IMR-90 (cell line): ENCODE measurements at regions not wholly inside any gene's neighbourhood (a gene's known extent, or its start where the extent isn't known, plus 50 kb on each side); places are given as distances from the start of the nearest gene placed in this dataset.
A peak's percentile ranks its signal among the peaks of the same experiment; 100 is the strongest.

Source experiments
- ATAC-seq: fragments of 200-7000 bp; cut with Tn5 transposase; 2 replicates; pipeline ENCODE4 v1.9.1; 2020; ENCODE audit warnings: low read depth, mild to moderate bottlenecking, moderate library complexity
- BruUV-seq: library from RNA; stranded (reverse); fragments of 400-500 nt; replicated peaks from 2 replicates; lab custom pipeline; 2021; lab: Mats Ljungman, UMichigan
- CTCF ChIA-PET: fragments of 300-600 bp; formaldehyde crosslinking; extraction: SDS; loops from one replicate; lab custom pipeline; 2021; ENCODE audit warnings: antibody characterized with exemption; lab: Yijun Ruan, JAX
- POLR2A ChIA-PET: fragments of 300-600 bp; sonication (Branson Sonifier 250); formaldehyde crosslinking; loops from one replicate; lab custom pipeline; 2022; ENCODE audit warnings: antibody characterized with exemption; ENCODE audit not compliant: unreplicated experiment; lab: Charles Lee
- DNase-seq: peaks from one replicate; pipeline ENCODE4 v3.0.0; 2013
- H2AFZ ChIP-seq: replicated peaks from 2 replicates; pipeline ENCODE3; 2013; ENCODE audit warnings: low read length, mild to moderate bottlenecking; ENCODE audit not compliant: poor library complexity
- H2AK5ac ChIP-seq: 2 replicates; pipeline ENCODE4 v1.6.1; 2013; ENCODE audit warnings: low read depth, low read length, inconsistent platforms
- H2AK9ac ChIP-seq: replicated peaks from 2 replicates; pipeline ENCODE3; 2013; ENCODE audit warnings: mild to moderate bottlenecking, low read depth, low read length, moderate library complexity; ENCODE audit not compliant: poor library complexity
- H2BK120ac ChIP-seq: 2 replicates; pipeline ENCODE4 v1.6.1; 2013; ENCODE audit warnings: low read depth, low read length, inconsistent platforms
- H2BK15ac ChIP-seq: 3 replicates; pipeline ENCODE4 v1.6.1; 2013; ENCODE audit warnings: low read depth, low read length, inconsistent platforms
- H2BK20ac ChIP-seq: 2 replicates; pipeline ENCODE4 v1.6.1; 2013; ENCODE audit warnings: low read depth, mild to moderate bottlenecking, inconsistent platforms, low read length, moderate library complexity
- H2BK5ac ChIP-seq: 2 replicates; pipeline ENCODE4 v1.6.1; 2013; ENCODE audit warnings: mild to moderate bottlenecking, low read depth, low read length, inconsistent platforms; ENCODE audit not compliant: poor library complexity, severe bottlenecking
- H3K14ac ChIP-seq: replicated peaks from 2 replicates; pipeline ENCODE4 v1.6.1; 2013; ENCODE audit warnings: low read depth, low read length, inconsistent platforms
- H3K18ac ChIP-seq: 2 replicates; pipeline ENCODE4 v1.6.1; 2013; ENCODE audit warnings: low read depth, low read length, control low read depth
- H3K23ac ChIP-seq: 2 replicates; pipeline ENCODE4 v1.6.1; 2013; ENCODE audit warnings: low read depth, low read length, inconsistent platforms
- H3K27ac ChIP-seq: 2 replicates; pipeline ENCODE4 v1.5.1; 2013; ENCODE audit warnings: mild to moderate bottlenecking, control low read depth, low read length; ENCODE audit not compliant: insufficient read depth
- H3K27me3 ChIP-seq: 2 replicates; pipeline ENCODE4 v1.6.1; 2013; ENCODE audit warnings: low read length; ENCODE audit not compliant: control insufficient read depth, insufficient read depth
- H3K36me3 ChIP-seq: 2 replicates; pipeline ENCODE4 v1.6.1; 2013; ENCODE audit warnings: low read length, mixed read lengths; ENCODE audit not compliant: control insufficient read depth, insufficient read depth
- H3K4ac ChIP-seq: 2 replicates; pipeline ENCODE4 v1.6.1; 2013; ENCODE audit warnings: low read depth, low read length, inconsistent platforms
- H3K4me1 ChIP-seq: 2 replicates; pipeline ENCODE4 v1.6.1; 2013; ENCODE audit warnings: low read length, mixed read lengths; ENCODE audit not compliant: control insufficient read depth, insufficient read depth
- H3K4me2 ChIP-seq: 2 replicates; pipeline ENCODE4 v1.6.1; 2013; ENCODE audit warnings: low read depth, mild to moderate bottlenecking, control low read depth, low read length, moderate library complexity
- H3K4me3 ChIP-seq: 2 replicates; pipeline ENCODE4 v1.5.1; 2013; ENCODE audit warnings: low read depth, mild to moderate bottlenecking, control low read depth, low read length, moderate library complexity; ENCODE audit not compliant: insufficient read depth
- H3K56ac ChIP-seq: 2 replicates; pipeline ENCODE4 v1.6.1; 2013; ENCODE audit warnings: low read length, inconsistent platforms; ENCODE audit not compliant: insufficient read depth; ENCODE audit errors: extremely low read depth
- H3K79me1 ChIP-seq, 2 experiments: 2 replicates each; pipeline ENCODE4 v1.6.1; 2013; ENCODE audit warnings: low read length in 2 of 2, inconsistent platforms in 1 of 2, low read depth in 1 of 2
- H3K9ac ChIP-seq: 2 replicates; pipeline ENCODE4 v1.6.1; 2013; ENCODE audit warnings: low read depth, low read length, control low read depth
- H3K9me1 ChIP-seq: 2 replicates; pipeline ENCODE4 v1.6.1; 2013; ENCODE audit warnings: low read length, inconsistent platforms; ENCODE audit not compliant: insufficient read depth
- H3K9me3 ChIP-seq: 2 replicates; pipeline ENCODE4 v1.6.1; 2013; ENCODE audit warnings: low read length; ENCODE audit not compliant: control insufficient read depth, insufficient read depth
- H4K20me1 ChIP-seq: 2 replicates; pipeline ENCODE4 v1.6.1; 2013; ENCODE audit warnings: low read length, inconsistent platforms; ENCODE audit not compliant: insufficient read depth
- H4K5ac ChIP-seq: 2 replicates; pipeline ENCODE4 v1.6.1; 2013; ENCODE audit warnings: mild to moderate bottlenecking, low read depth, low read length, control low read depth
- H4K8ac ChIP-seq, 2 experiments: 2 replicates each; pipeline ENCODE4 v1.6.1; 2013; ENCODE audit warnings: low read depth in 2 of 2, low read length in 2 of 2, control low read depth in 1 of 2, inconsistent platforms in 1 of 2
- H4K91ac ChIP-seq: 2 replicates; pipeline ENCODE4 v1.6.1; 2013; ENCODE audit warnings: low read depth, low read length, inconsistent platforms; ENCODE audit not compliant: insufficient read depth
- CHD1 ChIP-seq: IDR thresholded peaks from 2 replicates; pipeline ENCODE4 v1.6.1; 2012; ENCODE audit warnings: low read depth, low read length, improper control_type of control experiment
- MAZ ChIP-seq: IDR thresholded peaks from 2 replicates; pipeline ENCODE4 v1.6.1; 2012; ENCODE audit warnings: low read depth, mild to moderate bottlenecking, low read length, improper control_type of control experiment, moderate library complexity, borderline replicate concordance
- POLR2A ChIP-seq: IDR thresholded peaks from 2 replicates; pipeline ENCODE4 v1.6.1; 2012; ENCODE audit warnings: mild to moderate bottlenecking, low read depth, low read length
- RAD21 ChIP-seq: IDR thresholded peaks from 2 replicates; pipeline ENCODE4 v1.6.1; 2012; ENCODE audit warnings: low read length, improper control_type of control experiment
- RFX5 ChIP-seq: IDR thresholded peaks from 2 replicates; pipeline ENCODE4 v1.8.0; 2012; ENCODE audit warnings: low read depth, mild to moderate bottlenecking, low read length, moderate library complexity
- WGBS, 2 experiments: methylation state at CpG; one replicate each; pipeline versions ENCODE4 v1.1.5 to v1.1.7; 2013; ENCODE audit warnings: missing lambda C conversion rate in 2 of 2; ENCODE audit not compliant: insufficient read length in 1 of 2; ENCODE audit errors: extremely low coverage in 2 of 2; 5-methylcytosine and 5-hydroxymethylcytosine counted together
- dilution Hi-C: fragments of 300-500 bp; cut with HindIII; formaldehyde crosslinking; loops from one replicate; pipeline ENCODE4 v1.14.3; 2018; ENCODE audit warnings: low sequenced_read_pairs; ENCODE audit not compliant: unreplicated experiment
- in situ Hi-C: fragments of 300-500 bp; cut with MboI; formaldehyde crosslinking; loops from 3 replicates; pipeline ENCODE4 v1.14.3; 2019; ENCODE audit warnings: low sequenced_read_pairs, inconsistent platforms, mixed read lengths
- intact Hi-C: fragments of 100-400 bp; cut with micrococcal nuclease; formaldehyde crosslinking; loops from 2 replicates; pipeline ENCODE4 v1.10.0; 2022
- TF ChIP-seq, protein P1 (sequence below): fragments of 150-350 bp; IDR thresholded peaks from 2 replicates; pipeline ENCODE4 v1.6.1; 2017; ENCODE audit warnings: mild to moderate bottlenecking, antibody characterized with exemption, low read length, low read depth

DNA sequence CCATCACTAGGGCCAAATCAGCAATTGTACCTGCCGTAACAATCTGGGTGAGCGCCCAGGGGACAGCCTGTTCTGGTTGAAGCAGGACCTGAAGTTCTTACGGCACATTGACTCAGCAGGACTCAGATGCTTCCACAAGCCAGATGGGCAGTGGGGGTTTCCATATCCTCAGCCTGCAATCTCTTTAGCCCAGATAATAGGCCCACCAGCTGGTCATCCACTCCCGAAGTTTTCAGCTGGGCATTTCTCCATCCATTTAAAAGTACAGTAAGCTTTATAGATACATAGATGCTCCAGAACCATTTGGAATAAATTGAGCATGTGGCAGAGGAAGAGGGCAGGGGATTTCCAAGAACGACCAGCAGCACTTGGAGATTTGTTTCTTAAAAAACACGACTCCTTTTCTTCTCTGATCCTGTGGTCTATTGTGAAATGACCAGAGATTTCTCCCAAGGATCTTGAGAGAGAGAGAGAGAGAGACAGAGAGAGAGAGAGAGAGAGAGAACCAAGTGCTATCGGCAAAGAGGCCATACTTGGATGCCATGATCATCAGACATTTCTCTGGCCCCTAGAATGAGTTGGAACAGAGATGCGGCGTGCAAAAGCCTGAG, 74.8 kb upstream of the PLXNC1 start:
- Histone ChIP-seq H2AK9ac (peak overlapping the region; percentile 17), H3K79me1 (no peaks in the 10 kb centered on the region), H3K18ac (no peak overlapping the region), H3K9ac (no peak overlapping the region), H4K5ac (no peak overlapping the region), H3K9me1 (0 out of 2 replicates have a peak, but pooled peaks cover 5% of the 10 kb centered on the region), H3K4ac (no peak overlapping the region), H2AFZ (peak overlapping the region; percentile 10), H2BK5ac (no peak overlapping the region), H2BK120ac (no peak overlapping the region), H3K27me3 (no peaks in the 10 kb centered on the region), H3K36me3 (no peaks in the 10 kb centered on the region), H3K27ac (no peak overlapping the region), H2BK20ac (no peak overlapping the region), H3K23ac (no peak overlapping the region), H2BK15ac (no peak overlapping the region), H3K4me3 (no peak overlapping the region), H3K4me2 (no peak overlapping the region), H3K56ac (no peak overlapping the region), H4K91ac (no peak overlapping the region), H3K14ac (no peak overlapping the region), H2AK5ac (no peak overlapping the region), H4K8ac (no peak overlapping the region), H4K20me1 (no peaks in the 10 kb centered on the region), H3K9me3 (no peaks in the 10 kb centered on the region), H3K4me1 (peaks cover 4% of the 10 kb centered on the region; the same call in 1 of the 2 replicates)
- in situ Hi-C loops (no loop called here), dilution Hi-C loops (no loop called here), intact Hi-C loops (no loop called here)
- CTCF ChIA-PET: no interaction called here
- DNase-seq (peak; percentile 21), ATAC-seq (no peak)
- BruUV-seq: no TSS peak
- POLR2A ChIA-PET: no interaction called here
- no CpG with 5 or more reads among the region's 9 CpGs for WGBS, 2 experiments
- no peak for TF ChIP-seq MAZ
- TF ChIP-seq, protein P1, sequence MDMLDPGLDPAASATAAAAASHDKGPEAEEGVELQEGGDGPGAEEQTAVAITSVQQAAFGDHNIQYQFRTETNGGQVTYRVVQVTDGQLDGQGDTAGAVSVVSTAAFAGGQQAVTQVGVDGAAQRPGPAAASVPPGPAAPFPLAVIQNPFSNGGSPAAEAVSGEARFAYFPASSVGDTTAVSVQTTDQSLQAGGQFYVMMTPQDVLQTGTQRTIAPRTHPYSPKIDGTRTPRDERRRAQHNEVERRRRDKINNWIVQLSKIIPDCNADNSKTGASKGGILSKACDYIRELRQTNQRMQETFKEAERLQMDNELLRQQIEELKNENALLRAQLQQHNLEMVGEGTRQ: no peak
- TF ChIP-seq CHD1: no peak
- TF ChIP-seq RAD21: no peak
- TF ChIP-seq RFX5: no peak
- TF ChIP-seq POLR2A: no peak
